SU-DHL-6 (cell line): ENCODE measurements at regions not wholly inside any gene's neighbourhood (a gene's known extent, or its start where the extent isn't known, plus 50 kb on each side); places are given as distances from the start of the nearest gene placed in this dataset.

ENCODE experiments used
- CTCF ChIP-seq: fragments of 200-600 bp; sonication (generic); IDR thresholded peaks from one replicate; pipeline ENCODE4 v1.5.1; 2017; ENCODE audit warnings: antibody characterized with exemption, mild to moderate bottlenecking, low read length, moderate library complexity; ENCODE audit not compliant: insufficient read depth, poor library complexity, severe bottlenecking
- EZH2phosphoT487 ChIP-seq: fragments of 200-600 bp; sonication (generic), shearing (Covaris generic); conservative IDR thresholded peaks from 2 replicates; pipeline ENCODE4 v1.6.1; 2018; ENCODE audit warnings: mild to moderate bottlenecking, antibody characterized with exemption, low read length, moderate library complexity, mixed read lengths

- no peak for TF ChIP-seq CTCF
- no peak for TF ChIP-seq EZH2phosphoT487
Measured at GRCh38 chr15:96619174-96619573, 288.7 kb downstream of the NR2F2 start.
